AG04449 (cell line): ENCODE measurements at regions not wholly inside any gene's neighbourhood (a gene's known extent, or its start where the extent isn't known, plus 50 kb on each side); places are given as distances from the start of the nearest gene placed in this dataset.

Experiments
- CTCF ChIA-PET: fragments of 350-600 bp; formaldehyde crosslinking; extraction: SDS; loops from one replicate; lab custom pipeline; 2021; ENCODE audit warnings: antibody characterized with exemption; lab: Yijun Ruan, JAX
- POLR2A ChIA-PET: fragments of 400-600, 350-600 bp; formaldehyde crosslinking; extraction: SDS; loops from one replicate; lab custom pipeline; 2020; ENCODE audit warnings: antibody characterized with exemption, inconsistent platforms; lab: Yijun Ruan, JAX
- DNase-seq: peaks from one replicate; pipeline ENCODE4 v3.0.0-alpha.2; 2010; ENCODE audit warnings: low read depth, low spot score
- H3K4me3 ChIP-seq: 2 replicates; pipeline ENCODE4 v1.5.1; 2011; ENCODE audit warnings: low read depth, mild to moderate bottlenecking, control low read depth, low read length
- TF ChIP-seq, protein P1 (sequence below): IDR thresholded peaks from one replicate; pipeline ENCODE4 v1.5.1; 2011; ENCODE audit warnings: mild to moderate bottlenecking, moderate library complexity, low read length, control low read depth, inconsistent platforms; ENCODE audit not compliant: insufficient read depth; ENCODE audit errors: missing control alignments

DNA sequence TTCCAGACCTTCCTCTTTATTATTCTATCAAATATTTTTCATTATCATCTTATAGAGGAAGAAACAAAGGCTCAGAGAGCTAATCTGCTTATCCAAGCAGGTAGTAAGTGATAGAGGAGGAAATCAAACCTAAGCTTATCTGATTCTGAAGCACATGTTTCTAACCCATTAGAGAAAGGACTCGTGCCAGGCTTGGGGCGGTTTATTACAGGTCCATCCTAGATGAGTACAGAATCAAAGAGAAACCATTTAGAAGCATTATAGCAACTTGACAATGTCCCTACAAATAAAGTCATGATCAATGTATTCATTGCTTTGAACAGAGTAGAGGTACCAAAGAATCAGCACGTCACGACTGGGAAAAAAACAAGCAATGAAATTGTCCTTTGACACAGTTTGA is 303.0 kb downstream of the CYRIA start:
- CTCF ChIA-PET, result no interaction called here
- POLR2A ChIA-PET, result no interaction called here
- TF ChIP-seq, protein P1, sequence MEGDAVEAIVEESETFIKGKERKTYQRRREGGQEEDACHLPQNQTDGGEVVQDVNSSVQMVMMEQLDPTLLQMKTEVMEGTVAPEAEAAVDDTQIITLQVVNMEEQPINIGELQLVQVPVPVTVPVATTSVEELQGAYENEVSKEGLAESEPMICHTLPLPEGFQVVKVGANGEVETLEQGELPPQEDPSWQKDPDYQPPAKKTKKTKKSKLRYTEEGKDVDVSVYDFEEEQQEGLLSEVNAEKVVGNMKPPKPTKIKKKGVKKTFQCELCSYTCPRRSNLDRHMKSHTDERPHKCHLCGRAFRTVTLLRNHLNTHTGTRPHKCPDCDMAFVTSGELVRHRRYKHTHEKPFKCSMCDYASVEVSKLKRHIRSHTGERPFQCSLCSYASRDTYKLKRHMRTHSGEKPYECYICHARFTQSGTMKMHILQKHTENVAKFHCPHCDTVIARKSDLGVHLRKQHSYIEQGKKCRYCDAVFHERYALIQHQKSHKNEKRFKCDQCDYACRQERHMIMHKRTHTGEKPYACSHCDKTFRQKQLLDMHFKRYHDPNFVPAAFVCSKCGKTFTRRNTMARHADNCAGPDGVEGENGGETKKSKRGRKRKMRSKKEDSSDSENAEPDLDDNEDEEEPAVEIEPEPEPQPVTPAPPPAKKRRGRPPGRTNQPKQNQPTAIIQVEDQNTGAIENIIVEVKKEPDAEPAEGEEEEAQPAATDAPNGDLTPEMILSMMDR, result no peak
- DNase-seq, result no peak
- no peak overlapping the region for H3K4me3 ChIP-seq

DNA sequence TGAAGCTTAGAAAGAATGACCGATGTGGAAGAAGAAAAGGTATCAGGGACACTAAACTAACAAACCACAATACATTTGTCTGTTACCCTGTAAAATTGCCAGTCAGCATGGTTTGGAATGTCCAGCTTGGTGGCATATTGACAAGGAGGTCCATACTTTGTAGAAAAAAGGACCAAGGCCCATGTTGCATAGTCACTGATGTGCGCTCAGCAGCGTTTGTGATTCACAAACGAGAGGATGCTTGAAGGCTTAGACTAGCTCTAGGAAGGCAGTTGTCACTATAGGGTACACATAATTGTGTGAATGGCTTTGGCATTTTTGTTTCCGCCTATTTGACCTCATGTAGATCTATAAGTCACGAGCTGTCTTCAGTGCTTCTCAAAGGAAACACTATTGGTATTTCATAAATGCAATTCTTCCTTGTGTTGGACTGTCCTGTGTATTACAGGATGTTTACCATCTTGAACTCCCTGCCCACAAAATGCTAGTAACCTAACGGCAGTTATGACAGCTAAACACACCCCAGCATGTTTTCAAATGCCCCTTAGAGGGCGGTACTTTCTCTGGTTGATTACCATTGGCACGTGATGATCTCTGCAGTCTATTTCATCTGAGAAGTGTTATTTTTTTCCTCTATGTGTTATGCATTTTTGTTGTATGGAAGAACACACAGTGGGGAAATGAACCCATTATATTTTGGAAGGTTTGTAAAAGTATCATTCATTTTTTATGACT is 304.2 kb downstream of the CYRIA start:
- CTCF ChIA-PET, result no interaction called here

GRCh38 chr2:16359961-16360360 is 305.7 kb downstream of the CYRIA start:
- no peak overlapping the region for H3K4me3 ChIP-seq
- CTCF ChIA-PET, result no interaction called here
- no peak for DNase-seq
- TF ChIP-seq, protein P1, result no peak
- POLR2A ChIA-PET, result no interaction called here

More for the DNA sequence above, 304.2 kb downstream of the CYRIA start:
- TF ChIP-seq, protein P1, result no peak
- H3K4me3 ChIP-seq, result no peak overlapping the region
- POLR2A ChIA-PET, result no interaction called here
- no peak for DNase-seq

GRCh38 chr2:16357188-16357587 is 308.4 kb downstream of the CYRIA start:
- TF ChIP-seq, protein P1, result no peak
- ChIA-PET POLR2A (no interaction called here), CTCF (no interaction called here)
- DNase-seq, result no peak
- no peak overlapping the region for H3K4me3 ChIP-seq

- DNase-seq, result no peak
- ChIA-PET CTCF (no interaction called here), POLR2A (no interaction called here)
- TF ChIP-seq, protein P1, result no peak
- H3K4me3 ChIP-seq, result no peak overlapping the region
These were observed 314.1 kb downstream of the CYRIA start for GRCh38 chr2:16351541-16351940.

DNA sequence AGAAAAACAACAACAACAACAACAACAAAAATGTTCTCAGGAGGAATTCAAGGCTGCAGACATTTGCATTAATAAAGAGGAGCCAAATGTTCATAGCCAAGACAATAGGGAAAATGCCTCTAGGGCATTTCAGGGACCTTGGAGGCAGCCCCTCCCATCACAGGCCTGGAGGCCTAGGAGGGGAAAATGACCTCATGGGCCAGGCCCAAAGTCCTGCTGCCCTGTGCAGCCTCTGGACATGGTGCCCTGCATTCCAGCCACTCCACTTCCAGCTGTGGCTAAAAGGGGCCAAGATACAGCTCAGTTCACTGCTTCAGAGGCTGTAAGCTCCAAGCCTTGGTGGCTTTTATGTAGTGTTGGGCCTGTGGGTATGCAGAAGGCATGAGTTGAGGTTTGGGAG is 314.5 kb downstream of the CYRIA start:
- POLR2A ChIA-PET, result no interaction called here
- DNase-seq, result no peak
- H3K4me3 ChIP-seq, result no peak overlapping the region
- CTCF ChIA-PET, result no interaction called here
- TF ChIP-seq, protein P1, result no peak
